Spleen (tissue), 7 donors: ENCODE measurements at regions not wholly inside any gene's neighbourhood (a gene's known extent, or its start where the extent isn't known, plus 50 kb on each side); places are given as distances from the start of the nearest gene placed in this dataset.

ENCODE experiments used
- CTCF ChIP-seq, 11 experiments: fragments of 200-600 bp in 7 of 11; fragments of 450-650 bp in 4 of 11; sonication (generic) in 4 of 11; IDR thresholded peaks in 8 of 11; conservative IDR thresholded peaks in 3 of 11; 1 replicate in 7 of 11; 2 replicates in 4 of 11; pipeline versions ENCODE4 v1.4.0 to v1.8.0; 2016 to 2021; ENCODE audit warnings: antibody characterized with exemption in 11 of 11, inconsistent platforms in 4 of 11, mild to moderate bottlenecking in 1 of 11
- POLR2A ChIP-seq, 3 donors: fragments of 450-650 bp; IDR thresholded peaks; one replicate each; pipeline ENCODE4 v1.5.1; 2017; ENCODE audit warnings: antibody characterized with exemption in 3 of 3, mild to moderate bottlenecking in 1 of 3
- donor health status: DM: no; HTN: no; CAD: no; lungs with moderate emphysema.
- donor health status: DM: no; HTN: no; CAD: no.
- donor health status: DM: no; HTN: no; CAD: no.

- TF ChIP-seq CTCF (IDR thresholded peaks at IDR 0.05 in 8 of 11, conservative IDR thresholded peaks at IDR 0.05 in 3 of 11): no peak
- no peak for TF ChIP-seq POLR2A (IDR thresholded peaks at IDR 0.05)
Measured at GRCh38 chr16:8103649-8104289, 486.5 kb downstream of the TMEM114 start.
